ENCODE measurements at regions not wholly inside any gene's neighbourhood (a gene's known extent, or its start where the extent isn't known, plus 50 kb on each side); places are given as distances from the start of the nearest gene placed in this dataset.

- dilution Hi-C loops (cut with HindIII; ENCODE audit: low sequenced_read_pairs, unreplicated experiment) (no loop called here), intact Hi-C loops (cut with micrococcal nuclease) (no loop called here), in situ Hi-C loops (cut with MboI; ENCODE audit: low sequenced_read_pairs) (no loop called here)
- H2BK5ac ChIP-seq (ENCODE audit: low read depth, low read length, poor library complexity, severe bottlenecking) = peak overlapping the region; percentile 90
- ChIA-PET CTCF (no interaction called here), POLR2A (ENCODE audit: unreplicated experiment) (no interaction called here)
- H2BK20ac ChIP-seq (ENCODE audit: low read depth, low read length) = peak overlapping the region; percentile 81; the same call in 1 of the 2 replicates
- BruUV-seq (replicated peaks) = no TSS peak
- peak overlapping the region; percentile 76 for H2BK120ac ChIP-seq (ENCODE audit: low read depth, low read length)
- H4K5ac ChIP-seq (ENCODE audit: low read depth, low read length) = peak overlapping the region; percentile 82; the same call in 1 of the 2 replicates
- DNase-seq = peak; percentile 87
- H2AFZ ChIP-seq (replicated peaks; ENCODE audit: low read length, poor library complexity) = no peak overlapping the region
- no peak overlapping the region for H2AK9ac ChIP-seq (replicated peaks; ENCODE audit: low read depth, low read length, poor library complexity)
- peaks cover 4% of the 10 kb centered on the region; the same call in 1 of the 2 replicates for H3K4me1 ChIP-seq (ENCODE audit: control insufficient read depth, insufficient read depth, low read length)
- H4K20me1 ChIP-seq (ENCODE audit: insufficient read depth, low read length) = no peaks in the 10 kb centered on the region
- H3K56ac ChIP-seq (ENCODE audit: extremely low read depth, insufficient read depth, low read length) = no peak overlapping the region
- peak overlapping the region; percentile 68; the same call in 1 of the 2 replicates for H3K4me2 ChIP-seq (ENCODE audit: low read depth, low read length)
- H4K91ac ChIP-seq (ENCODE audit: insufficient read depth, low read depth, low read length) = no peak overlapping the region
- H3K9me3 ChIP-seq (ENCODE audit: control insufficient read depth, insufficient read depth, low read length) = no peaks in the 10 kb centered on the region
- peaks cover 4% of the 10 kb centered on the region; the same call in 1 of the 2 replicates for H3K9me1 ChIP-seq (ENCODE audit: insufficient read depth, low read length)
- H3K27me3 ChIP-seq (ENCODE audit: control insufficient read depth, insufficient read depth, low read length) = no peaks in the 10 kb centered on the region
- peak overlapping the region; percentile 98; the same call in 1 of the 2 replicates for H3K18ac ChIP-seq (ENCODE audit: low read depth, low read length)
- H3K14ac ChIP-seq (replicated peaks; ENCODE audit: low read depth, low read length) = no peak overlapping the region
- no peak overlapping the region for H2AK5ac ChIP-seq (ENCODE audit: low read depth, low read length)
- peak overlapping the region; percentile 4; the same call in 1 of the 3 replicates for H2BK15ac ChIP-seq (ENCODE audit: low read depth, low read length)
- peak; percentile 33; the same call in 1 of the 2 replicates for ATAC-seq (ENCODE audit: low read depth)
- H3K27ac ChIP-seq (ENCODE audit: insufficient read depth, low read length) = no peak overlapping the region
- no CpG with 5 or more reads among the region's 3 CpGs for WGBS, 2 experiments (ENCODE audit: extremely low coverage in 2 of 2, insufficient read length in 1 of 2)
- no peak overlapping the region for H3K9ac ChIP-seq (ENCODE audit: low read depth, low read length)
- no peaks in the 10 kb centered on the region for H3K36me3 ChIP-seq (ENCODE audit: control insufficient read depth, insufficient read depth, low read length)
- no peak overlapping the region for H3K4me3 ChIP-seq (ENCODE audit: insufficient read depth, low read depth, low read length)
- H3K79me1 ChIP-seq (ENCODE audit: low read depth in 1 of 2, low read length in 2 of 2) = no peaks in the 10 kb centered on the region
- H3K23ac ChIP-seq (ENCODE audit: low read depth, low read length) = no peak overlapping the region
- H3K4ac ChIP-seq (ENCODE audit: low read depth, low read length) = no peak overlapping the region; the same call in 1 of the 2 replicates
- H4K8ac ChIP-seq (ENCODE audit: low read depth in 2 of 2, low read length in 2 of 2) = peak overlapping the region in 1 of 2 experiments; percentile 78; a peak in 2 of 4 replicates
- TF ChIP-seq CHD1 (IDR thresholded peaks at IDR 0.05; ENCODE audit: low read depth, low read length) (no peak), CEBPB (IDR thresholded peaks at IDR 0.05; ENCODE audit: low read depth, low read length) (peak; percentile 96), MXI1 (IDR thresholded peaks at IDR 0.05; ENCODE audit: borderline replicate concordance, low read depth, low read length) (no peak), MAZ (IDR thresholded peaks at IDR 0.05; ENCODE audit: borderline replicate concordance, low read depth, low read length) (no peak), POLR2A (IDR thresholded peaks at IDR 0.05; ENCODE audit: low read depth, low read length) (no peak), MAFK (IDR thresholded peaks at IDR 0.05; ENCODE audit: low read depth, low read length) (no peak), CTCF (conservative IDR thresholded peaks at IDR 0.05; ENCODE audit: low read depth, low read length) (no peak), BHLHE40 (IDR thresholded peaks at IDR 0.05; ENCODE audit: low read depth, low read length) (peak; percentile 89), FOS (IDR thresholded peaks at IDR 0.05; ENCODE audit: low read depth, low read length) (no peak), RCOR1 (IDR thresholded peaks at IDR 0.05; ENCODE audit: insufficient replicate concordance, low read length) (no peak), RFX5 (IDR thresholded peaks at IDR 0.05; ENCODE audit: low read depth, low read length) (no peak), RAD21 (IDR thresholded peaks at IDR 0.05; ENCODE audit: low read length) (no peak), NFE2L2 (IDR thresholded peaks at IDR 0.05; ENCODE audit: low read depth, low read length) (no peak), SMC3 (IDR thresholded peaks at IDR 0.05; ENCODE audit: low read depth, low read length) (no peak)
- TF ChIP-seq, protein P1, sequence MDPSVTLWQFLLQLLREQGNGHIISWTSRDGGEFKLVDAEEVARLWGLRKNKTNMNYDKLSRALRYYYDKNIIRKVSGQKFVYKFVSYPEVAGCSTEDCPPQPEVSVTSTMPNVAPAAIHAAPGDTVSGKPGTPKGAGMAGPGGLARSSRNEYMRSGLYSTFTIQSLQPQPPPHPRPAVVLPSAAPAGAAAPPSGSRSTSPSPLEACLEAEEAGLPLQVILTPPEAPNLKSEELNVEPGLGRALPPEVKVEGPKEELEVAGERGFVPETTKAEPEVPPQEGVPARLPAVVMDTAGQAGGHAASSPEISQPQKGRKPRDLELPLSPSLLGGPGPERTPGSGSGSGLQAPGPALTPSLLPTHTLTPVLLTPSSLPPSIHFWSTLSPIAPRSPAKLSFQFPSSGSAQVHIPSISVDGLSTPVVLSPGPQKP (IDR thresholded peaks at IDR 0.05; ENCODE audit: borderline replicate concordance, low read depth, low read length) = no peak
Observed at GRCh38 chr1:214864896-214865688, 217.4 kb upstream of the KCNK2 start.

Measured in IMR-90 (cell line).